ENCODE measurements at regions not wholly inside any gene's neighbourhood (a gene's known extent, or its start where the extent isn't known, plus 50 kb on each side); places are given as distances from the start of the nearest gene placed in this dataset.

DNA sequence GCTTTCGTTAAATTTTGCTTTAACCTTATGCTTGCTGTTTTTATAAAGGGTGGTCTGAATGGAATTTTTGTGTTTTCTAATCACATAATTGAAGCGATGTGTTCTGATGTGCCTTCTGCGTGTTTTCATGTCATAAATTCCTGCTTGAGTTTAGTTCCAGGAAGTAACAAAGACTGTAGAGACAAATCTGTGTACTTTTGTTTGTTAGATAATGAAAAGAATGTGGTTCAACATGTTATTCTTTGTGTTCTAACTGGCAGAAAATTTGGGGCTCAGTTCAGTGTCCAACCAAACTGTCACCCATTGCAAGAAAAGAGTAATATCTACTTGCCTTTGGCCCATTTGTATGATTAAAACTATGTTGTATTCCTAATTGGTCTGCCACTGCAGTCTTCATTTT lies 324.0 kb downstream of the DIPK2A start:
- TF ChIP-seq CTCF (IDR thresholded peaks at IDR 0.05) (no peak), POLR2A (IDR thresholded peaks at IDR 0.05) (no peak), POLR2AphosphoS5 (IDR thresholded peaks at IDR 0.05; ENCODE audit: insufficient read depth in 1 of 2, low read depth in 1 of 2) (no peak)
- no peaks in the 10 kb centered on the region for H3K9me3 ChIP-seq
- no peaks in the 10 kb centered on the region for H3K36me3 ChIP-seq
- intact Hi-C loops (cut with DNase I), result no loop called here
- H3K4me3 ChIP-seq, result no peak overlapping the region
- no peaks in the 10 kb centered on the region for H3K4me1 ChIP-seq
- H3K27ac ChIP-seq, result no peak overlapping the region
- DNase-seq (ENCODE audit: extremely low spot score in 2 of 2), result no peak
- no peaks in the 10 kb centered on the region for H3K27me3 ChIP-seq

GRCh38 chr3:144296808-144297207 lies 325.2 kb downstream of the DIPK2A start:
- Histone ChIP-seq H3K9me3 (no peaks in the 10 kb centered on the region), H3K4me1 (no peaks in the 10 kb centered on the region), H3K27me3 (no peaks in the 10 kb centered on the region), H3K36me3 (no peaks in the 10 kb centered on the region), H3K4me3 (no peak overlapping the region), H3K27ac (no peak overlapping the region)
- intact Hi-C loops (cut with DNase I), result no loop called here
- DNase-seq (ENCODE audit: extremely low spot score in 2 of 2), result no peak
- TF ChIP-seq POLR2AphosphoS5 (IDR thresholded peaks at IDR 0.05; ENCODE audit: insufficient read depth in 1 of 2, low read depth in 1 of 2), result no peak
- no peak for TF ChIP-seq POLR2A (IDR thresholded peaks at IDR 0.05)
- TF ChIP-seq CTCF (IDR thresholded peaks at IDR 0.05), result no peak

DNA sequence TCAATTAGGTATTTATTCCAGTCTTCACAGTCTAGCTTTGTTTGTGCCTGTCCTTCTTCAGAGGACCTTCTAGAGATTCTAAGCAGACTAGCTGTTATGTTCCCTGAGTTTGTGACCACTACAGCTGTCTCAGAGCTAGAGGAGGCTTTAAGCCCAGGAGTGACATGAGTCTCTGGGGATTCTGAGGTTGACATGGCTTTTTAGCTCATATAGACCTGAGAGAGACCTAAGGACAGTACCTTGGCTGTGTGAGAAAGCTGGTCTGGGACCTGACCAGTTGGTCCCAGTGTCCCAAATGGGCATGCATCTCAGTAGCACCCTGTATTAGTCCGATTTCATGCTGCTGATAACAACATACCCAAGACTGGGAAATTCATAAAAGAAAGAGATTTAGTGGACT lies 330.2 kb downstream of the DIPK2A start:
- intact Hi-C loops (cut with DNase I), result no loop called here

DNA sequence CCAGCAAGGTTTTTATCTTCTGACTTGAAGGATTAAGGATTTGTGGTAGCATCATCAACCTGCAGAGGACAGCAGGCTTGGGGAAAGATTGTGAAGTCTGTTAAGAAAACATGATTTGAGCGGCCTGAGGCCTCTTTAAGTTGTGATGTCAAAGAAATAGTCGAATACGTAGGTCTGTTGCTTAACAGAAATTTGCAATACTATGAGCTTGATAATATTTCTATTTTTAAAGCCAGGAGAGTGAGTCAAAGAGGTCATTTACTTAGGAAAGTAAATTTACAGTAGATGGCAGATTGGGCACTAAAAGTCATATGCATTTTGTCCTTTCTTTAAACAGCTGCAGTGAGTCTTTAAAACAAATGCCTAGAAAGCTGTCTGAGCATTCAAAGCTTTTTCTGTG lies 336.3 kb downstream of the DIPK2A start:
- Histone ChIP-seq H3K36me3 (no peaks in the 10 kb centered on the region), H3K4me3 (no peak overlapping the region), H3K9me3 (no peaks in the 10 kb centered on the region), H3K27me3 (no peaks in the 10 kb centered on the region), H3K4me1 (no peaks in the 10 kb centered on the region), H3K27ac (no peak overlapping the region)
- DNase-seq (ENCODE audit: extremely low spot score in 2 of 2), result no peak
- intact Hi-C loops (cut with DNase I), result no loop called here
- no peak for TF ChIP-seq POLR2A (IDR thresholded peaks at IDR 0.05)
- TF ChIP-seq CTCF (IDR thresholded peaks at IDR 0.05), result no peak
- no peak for TF ChIP-seq POLR2AphosphoS5 (IDR thresholded peaks at IDR 0.05; ENCODE audit: insufficient read depth in 1 of 2, low read depth in 1 of 2)

More for the DNA sequence above, 330.2 kb downstream of the DIPK2A start:
- DNase-seq (ENCODE audit: extremely low spot score in 2 of 2), result no peak
- Histone ChIP-seq H3K4me3 (no peak overlapping the region), H3K36me3 (no peaks in the 10 kb centered on the region), H3K9me3 (no peaks in the 10 kb centered on the region), H3K27ac (no peak overlapping the region), H3K4me1 (no peaks in the 10 kb centered on the region), H3K27me3 (no peaks in the 10 kb centered on the region)
- TF ChIP-seq POLR2A (IDR thresholded peaks at IDR 0.05) (no peak), CTCF (IDR thresholded peaks at IDR 0.05) (no peak), POLR2AphosphoS5 (IDR thresholded peaks at IDR 0.05; ENCODE audit: insufficient read depth in 1 of 2, low read depth in 1 of 2) (no peak)

- H3K9me3 ChIP-seq, result no peaks in the 10 kb centered on the region
- DNase-seq (ENCODE audit: extremely low spot score in 2 of 2), result no peak
- H3K4me3 ChIP-seq, result no peak overlapping the region
- no peaks in the 10 kb centered on the region for H3K4me1 ChIP-seq
- no peaks in the 10 kb centered on the region for H3K27me3 ChIP-seq
- H3K27ac ChIP-seq, result no peak overlapping the region
- TF ChIP-seq POLR2AphosphoS5 (IDR thresholded peaks at IDR 0.05; ENCODE audit: insufficient read depth in 1 of 2, low read depth in 1 of 2), result no peak
- TF ChIP-seq CTCF (IDR thresholded peaks at IDR 0.05), result no peak
- TF ChIP-seq POLR2A (IDR thresholded peaks at IDR 0.05), result no peak
- intact Hi-C loops (cut with DNase I), result no loop called here
- no peaks in the 10 kb centered on the region for H3K36me3 ChIP-seq
These were observed 336.8 kb downstream of the DIPK2A start for GRCh38 chr3:144308396-144308795.
